ENCODE measurements at regions not wholly inside any gene's neighbourhood (a gene's known extent, or its start where the extent isn't known, plus 50 kb on each side); places are given as distances from the start of the nearest gene placed in this dataset.

- Histone ChIP-seq H3K27ac (ENCODE audit: low read depth in 2 of 2, low read length in 1 of 2) (no peak overlapping the region), H3K27me3 (ENCODE audit: control insufficient read depth in 1 of 2, insufficient read depth in 2 of 2, low read length in 2 of 2) (no peaks in the 10 kb centered on the region), H3K36me3 (ENCODE audit: control insufficient read depth in 2 of 2, insufficient read depth in 2 of 2, low read length in 1 of 2) (no peaks in the 10 kb centered on the region), H3K9me3 (ENCODE audit: control insufficient read depth in 2 of 2, insufficient read depth in 1 of 2, low read depth in 1 of 2, low read length in 1 of 2) (no peaks in the 10 kb centered on the region), H3K4me1 (ENCODE audit: control insufficient read depth in 2 of 2, insufficient read depth in 2 of 2, low read length in 1 of 2) (no peaks in the 10 kb centered on the region), H3K4me3 (ENCODE audit: low read depth in 1 of 2, low read length in 2 of 2) (no peak overlapping the region)
- WGBS, 2 donors = 42 to 71% methylated on average over 1 of the region's 1 CpG
Measured at GRCh38 chr3:117596503-117596902, 886.9 kb downstream of the TUSC7 start.

GRCh38 chr3:117597865-117598264 lies 888.3 kb downstream of the TUSC7 start:
- no peaks in the 10 kb centered on the region for H3K27me3 ChIP-seq (ENCODE audit: control insufficient read depth in 1 of 2, insufficient read depth in 2 of 2, low read length in 2 of 2)

GRCh38 chr3:117600112-117600511 lies 890.5 kb downstream of the TUSC7 start:
- H3K4me3 ChIP-seq (ENCODE audit: low read depth in 1 of 2, low read length in 2 of 2) = no peak overlapping the region
- no peaks in the 10 kb centered on the region for H3K4me1 ChIP-seq (ENCODE audit: control insufficient read depth in 2 of 2, insufficient read depth in 2 of 2, low read length in 1 of 2)
- no peaks in the 10 kb centered on the region for H3K36me3 ChIP-seq (ENCODE audit: control insufficient read depth in 2 of 2, insufficient read depth in 2 of 2, low read length in 1 of 2)
- WGBS, 2 donors = 53% methylated on average over 3 of the region's 3 CpGs
- H3K9me3 ChIP-seq (ENCODE audit: control insufficient read depth in 2 of 2, insufficient read depth in 1 of 2, low read depth in 1 of 2, low read length in 1 of 2) = no peaks in the 10 kb centered on the region
- H3K27ac ChIP-seq (ENCODE audit: low read depth in 2 of 2, low read length in 1 of 2) = no peak overlapping the region
- no peaks in the 10 kb centered on the region for H3K27me3 ChIP-seq (ENCODE audit: control insufficient read depth in 1 of 2, insufficient read depth in 2 of 2, low read length in 2 of 2)

More at GRCh38 chr3:117597865-117598264, 888.3 kb downstream of the TUSC7 start:
- Histone ChIP-seq H3K9me3 (ENCODE audit: control insufficient read depth in 2 of 2, insufficient read depth in 1 of 2, low read depth in 1 of 2, low read length in 1 of 2) (no peaks in the 10 kb centered on the region), H3K4me1 (ENCODE audit: control insufficient read depth in 2 of 2, insufficient read depth in 2 of 2, low read length in 1 of 2) (no peaks in the 10 kb centered on the region), H3K4me3 (ENCODE audit: low read depth in 1 of 2, low read length in 2 of 2) (no peak overlapping the region), H3K36me3 (ENCODE audit: control insufficient read depth in 2 of 2, insufficient read depth in 2 of 2, low read length in 1 of 2) (no peaks in the 10 kb centered on the region), H3K27ac (ENCODE audit: low read depth in 2 of 2, low read length in 1 of 2) (no peak overlapping the region)
- WGBS, 2 donors = 24 to 29% methylated on average over 1 of the region's 1 CpG

- Histone ChIP-seq H3K4me3 (ENCODE audit: low read depth in 1 of 2, low read length in 2 of 2) (no peak overlapping the region), H3K27ac (ENCODE audit: low read depth in 2 of 2, low read length in 1 of 2) (no peak overlapping the region), H3K9me3 (ENCODE audit: control insufficient read depth in 2 of 2, insufficient read depth in 1 of 2, low read depth in 1 of 2, low read length in 1 of 2) (no peaks in the 10 kb centered on the region), H3K36me3 (ENCODE audit: control insufficient read depth in 2 of 2, insufficient read depth in 2 of 2, low read length in 1 of 2) (no peaks in the 10 kb centered on the region), H3K4me1 (ENCODE audit: control insufficient read depth in 2 of 2, insufficient read depth in 2 of 2, low read length in 1 of 2) (no peaks in the 10 kb centered on the region), H3K27me3 (ENCODE audit: control insufficient read depth in 1 of 2, insufficient read depth in 2 of 2, low read length in 2 of 2) (no peaks in the 10 kb centered on the region)
- 93% methylated on average over 4 of the region's 4 CpGs for WGBS, 2 donors
Measured at GRCh38 chr3:117600666-117601065, 891.1 kb downstream of the TUSC7 start.

- 74 to 81% methylated on average over 4 of the region's 4 CpGs for WGBS, 2 donors
- no peaks in the 10 kb centered on the region for H3K27me3 ChIP-seq (ENCODE audit: control insufficient read depth in 1 of 2, insufficient read depth in 2 of 2, low read length in 2 of 2)
Measured at GRCh38 chr3:117602058-117602644, 892.6 kb downstream of the TUSC7 start.

GRCh38 chr3:117603097-117603496 lies 893.5 kb downstream of the TUSC7 start:
- Histone ChIP-seq H3K4me1 (ENCODE audit: control insufficient read depth in 2 of 2, insufficient read depth in 2 of 2, low read length in 1 of 2) (no peaks in the 10 kb centered on the region), H3K9me3 (ENCODE audit: control insufficient read depth in 2 of 2, insufficient read depth in 1 of 2, low read depth in 1 of 2, low read length in 1 of 2) (no peaks in the 10 kb centered on the region), H3K36me3 (ENCODE audit: control insufficient read depth in 2 of 2, insufficient read depth in 2 of 2, low read length in 1 of 2) (no peaks in the 10 kb centered on the region), H3K27ac (ENCODE audit: low read depth in 2 of 2, low read length in 1 of 2) (no peak overlapping the region), H3K4me3 (ENCODE audit: low read depth in 1 of 2, low read length in 2 of 2) (no peak overlapping the region), H3K27me3 (ENCODE audit: control insufficient read depth in 1 of 2, insufficient read depth in 2 of 2, low read length in 2 of 2) (no peaks in the 10 kb centered on the region)
- WGBS, 2 donors = 43 to 49% methylated on average over 3 of the region's 3 CpGs

More at GRCh38 chr3:117602058-117602644, 892.6 kb downstream of the TUSC7 start:
- Histone ChIP-seq H3K36me3 (ENCODE audit: control insufficient read depth in 2 of 2, insufficient read depth in 2 of 2, low read length in 1 of 2) (no peaks in the 10 kb centered on the region), H3K9me3 (ENCODE audit: control insufficient read depth in 2 of 2, insufficient read depth in 1 of 2, low read depth in 1 of 2, low read length in 1 of 2) (no peaks in the 10 kb centered on the region), H3K4me3 (ENCODE audit: low read depth in 1 of 2, low read length in 2 of 2) (no peak overlapping the region), H3K27ac (ENCODE audit: low read depth in 2 of 2, low read length in 1 of 2) (no peak overlapping the region), H3K4me1 (ENCODE audit: control insufficient read depth in 2 of 2, insufficient read depth in 2 of 2, low read length in 1 of 2) (no peaks in the 10 kb centered on the region)

GRCh38 chr3:117606866-117607265 lies 897.3 kb downstream of the TUSC7 start:
- Histone ChIP-seq H3K27me3 (ENCODE audit: control insufficient read depth in 1 of 2, insufficient read depth in 2 of 2, low read length in 2 of 2) (no peaks in the 10 kb centered on the region), H3K9me3 (ENCODE audit: control insufficient read depth in 2 of 2, insufficient read depth in 1 of 2, low read depth in 1 of 2, low read length in 1 of 2) (no peaks in the 10 kb centered on the region), H3K36me3 (ENCODE audit: control insufficient read depth in 2 of 2, insufficient read depth in 2 of 2, low read length in 1 of 2) (no peaks in the 10 kb centered on the region), H3K27ac (ENCODE audit: low read depth in 2 of 2, low read length in 1 of 2) (no peak overlapping the region), H3K4me1 (ENCODE audit: control insufficient read depth in 2 of 2, insufficient read depth in 2 of 2, low read length in 1 of 2) (no peaks in the 10 kb centered on the region), H3K4me3 (ENCODE audit: low read depth in 1 of 2, low read length in 2 of 2) (no peak overlapping the region)
- WGBS, 2 donors = 60 to 65% methylated on average over 2 of the region's 2 CpGs

- Histone ChIP-seq H3K4me1 (ENCODE audit: control insufficient read depth in 2 of 2, insufficient read depth in 2 of 2, low read length in 1 of 2) (no peaks in the 10 kb centered on the region), H3K36me3 (ENCODE audit: control insufficient read depth in 2 of 2, insufficient read depth in 2 of 2, low read length in 1 of 2) (no peaks in the 10 kb centered on the region), H3K27me3 (ENCODE audit: control insufficient read depth in 1 of 2, insufficient read depth in 2 of 2, low read length in 2 of 2) (no peaks in the 10 kb centered on the region), H3K27ac (ENCODE audit: low read depth in 2 of 2, low read length in 1 of 2) (no peak overlapping the region), H3K4me3 (ENCODE audit: low read depth in 1 of 2, low read length in 2 of 2) (no peak overlapping the region), H3K9me3 (ENCODE audit: control insufficient read depth in 2 of 2, insufficient read depth in 1 of 2, low read depth in 1 of 2, low read length in 1 of 2) (no peaks in the 10 kb centered on the region)
- 54 to 66% methylated on average over 4 of the region's 4 CpGs for WGBS, 2 donors
Measured at GRCh38 chr3:117609330-117609729, 899.8 kb downstream of the TUSC7 start.

- Histone ChIP-seq H3K9me3 (ENCODE audit: control insufficient read depth in 2 of 2, insufficient read depth in 1 of 2, low read depth in 1 of 2, low read length in 1 of 2) (no peaks in the 10 kb centered on the region), H3K27ac (ENCODE audit: low read depth in 2 of 2, low read length in 1 of 2) (no peak overlapping the region), H3K4me3 (ENCODE audit: low read depth in 1 of 2, low read length in 2 of 2) (no peak overlapping the region), H3K36me3 (ENCODE audit: control insufficient read depth in 2 of 2, insufficient read depth in 2 of 2, low read length in 1 of 2) (no peaks in the 10 kb centered on the region), H3K4me1 (ENCODE audit: control insufficient read depth in 2 of 2, insufficient read depth in 2 of 2, low read length in 1 of 2) (no peaks in the 10 kb centered on the region), H3K27me3 (ENCODE audit: control insufficient read depth in 1 of 2, insufficient read depth in 2 of 2, low read length in 2 of 2) (no peaks in the 10 kb centered on the region)
- 63 to 68% methylated on average over 4 of the region's 4 CpGs for WGBS, 2 donors
Measured at GRCh38 chr3:117610156-117610555, 900.6 kb downstream of the TUSC7 start.

- 83 to 89% methylated on average over 2 of the region's 2 CpGs for WGBS, 2 donors
- Histone ChIP-seq H3K4me3 (ENCODE audit: low read depth in 1 of 2, low read length in 2 of 2) (no peak overlapping the region), H3K27me3 (ENCODE audit: control insufficient read depth in 1 of 2, insufficient read depth in 2 of 2, low read length in 2 of 2) (no peaks in the 10 kb centered on the region), H3K36me3 (ENCODE audit: control insufficient read depth in 2 of 2, insufficient read depth in 2 of 2, low read length in 1 of 2) (no peaks in the 10 kb centered on the region), H3K27ac (ENCODE audit: low read depth in 2 of 2, low read length in 1 of 2) (no peak overlapping the region), H3K4me1 (ENCODE audit: control insufficient read depth in 2 of 2, insufficient read depth in 2 of 2, low read length in 1 of 2) (no peaks in the 10 kb centered on the region), H3K9me3 (ENCODE audit: control insufficient read depth in 2 of 2, insufficient read depth in 1 of 2, low read depth in 1 of 2, low read length in 1 of 2) (no peaks in the 10 kb centered on the region)
Measured at GRCh38 chr3:117611211-117611610, 901.6 kb downstream of the TUSC7 start.

All from esophagus (tissue), 2 donors.